Lower lobe of right lung (tissue), 2 donors: ENCODE measurements at regions not wholly inside any gene's neighbourhood (a gene's known extent, or its start where the extent isn't known, plus 50 kb on each side); places are given as distances from the start of the nearest gene placed in this dataset.

Experiments
- ATAC-seq, 2 donors: fragments of 200-7000 bp; cut with Tn5 transposase; one replicate each; pipeline ENCODE4 v1.9.1; 2020 to 2022; ENCODE audit warnings: mild to moderate bottlenecking in 2 of 2, moderate library complexity in 2 of 2
- DNase-seq: peaks from one replicate; pipeline ENCODE4 v3.0.0-alpha.2; 2020
- H3K27ac ChIP-seq: fragments of 200-600 bp; one replicate; pipeline ENCODE4 v1.8.0; 2022
- H3K27me3 ChIP-seq: fragments of 200-600 bp; one replicate; pipeline ENCODE4 v1.8.0; 2022; ENCODE audit warnings: low read depth
- H3K36me3 ChIP-seq: fragments of 200-600 bp; one replicate; pipeline ENCODE4 v1.8.0; 2022; ENCODE audit warnings: mild to moderate bottlenecking
- H3K4me1 ChIP-seq: fragments of 200-600 bp; one replicate; pipeline ENCODE4 v1.8.0; 2022
- H3K4me3 ChIP-seq: fragments of 200-600 bp; one replicate; pipeline ENCODE4 v1.8.0; 2022; ENCODE audit warnings: mild to moderate bottlenecking
- H3K9me3 ChIP-seq: fragments of 200-600 bp; one replicate; pipeline ENCODE4 v1.8.0; 2022
- CTCF ChIP-seq: fragments of 200-600 bp; IDR thresholded peaks from one replicate; pipeline ENCODE4 v1.8.0; 2022; ENCODE audit warnings: antibody characterized with exemption, mild to moderate bottlenecking
- intact Hi-C: fragments of 100-400 bp; cut with DNase I; formaldehyde crosslinking; loops from one replicate; pipeline ENCODE4 v1.11.0; 2022
- donor health status: DM: no; HTN: yes; CAD: no; lungs with severe emphysema.

DNA sequence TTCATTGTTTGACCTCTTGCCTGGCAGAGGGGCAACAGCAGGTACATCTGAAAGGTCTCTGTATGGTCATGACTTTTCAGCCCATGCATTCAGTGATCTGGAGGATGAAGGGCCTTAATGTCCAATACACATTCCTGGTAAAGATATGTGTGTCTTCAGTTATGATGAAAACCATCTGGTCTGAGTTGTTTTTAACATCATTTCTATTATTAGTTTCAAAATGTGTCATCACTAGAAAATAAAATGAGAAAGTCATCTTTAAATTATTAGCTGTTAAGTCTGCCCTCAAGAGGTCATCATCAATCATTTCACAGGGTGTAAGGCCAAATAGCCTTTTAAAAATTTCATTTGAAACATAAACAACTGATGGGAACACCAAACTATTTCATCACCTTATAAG, 92.1 kb upstream of the PLSCR4 start:
- no peaks in the 10 kb centered on the region for H3K9me3 ChIP-seq
- DNase-seq (no peak), ATAC-seq (no peak)
- H3K4me1 ChIP-seq: no peaks in the 10 kb centered on the region
- no peak overlapping the region for H3K4me3 ChIP-seq
- no peak for TF ChIP-seq CTCF
- intact Hi-C loops: no loop called here
- H3K27me3 ChIP-seq: no peaks in the 10 kb centered on the region
- H3K36me3 ChIP-seq: no peaks in the 10 kb centered on the region
- H3K27ac ChIP-seq: no peak overlapping the region

GRCh38 chr3:146339349-146339748, 88.4 kb upstream of the PLSCR4 start:
- Histone ChIP-seq H3K9me3 (no peaks in the 10 kb centered on the region), H3K36me3 (no peaks in the 10 kb centered on the region), H3K4me3 (peak overlapping the region; percentile 5), H3K27ac (no peak overlapping the region), H3K4me1 (no peaks in the 10 kb centered on the region), H3K27me3 (no peaks in the 10 kb centered on the region)
- no peak for ATAC-seq
- DNase-seq: no peak
- TF ChIP-seq CTCF: no peak
- intact Hi-C loops: no loop called here

DNA sequence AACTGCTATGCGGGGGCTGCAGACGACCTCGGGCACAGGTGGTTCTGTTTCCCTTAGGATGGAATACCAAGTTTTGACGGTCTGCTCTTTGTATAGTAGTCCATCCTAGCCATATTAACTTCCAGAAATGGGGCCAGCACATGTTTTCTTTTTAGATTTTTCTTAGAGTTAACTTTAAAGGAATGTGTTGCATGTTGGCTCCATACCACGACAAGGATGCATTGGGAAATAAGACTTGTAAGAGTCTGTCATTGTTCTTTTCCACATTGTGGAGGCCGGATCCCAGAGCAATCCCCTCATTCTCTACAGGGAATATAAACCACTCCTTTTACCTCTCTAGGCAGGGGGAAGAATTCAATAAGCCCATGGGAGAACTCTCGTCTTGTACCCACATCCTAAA, 87.1 kb upstream of the PLSCR4 start:
- H3K36me3 ChIP-seq: no peaks in the 10 kb centered on the region
- ATAC-seq: no peak
- no peak overlapping the region for H3K27ac ChIP-seq
- intact Hi-C loops: no loop called here
- no peaks in the 10 kb centered on the region for H3K9me3 ChIP-seq
- no peak overlapping the region for H3K4me3 ChIP-seq
- no peaks in the 10 kb centered on the region for H3K4me1 ChIP-seq
- TF ChIP-seq CTCF: no peak
- no peaks in the 10 kb centered on the region for H3K27me3 ChIP-seq
- no peak for DNase-seq

DNA sequence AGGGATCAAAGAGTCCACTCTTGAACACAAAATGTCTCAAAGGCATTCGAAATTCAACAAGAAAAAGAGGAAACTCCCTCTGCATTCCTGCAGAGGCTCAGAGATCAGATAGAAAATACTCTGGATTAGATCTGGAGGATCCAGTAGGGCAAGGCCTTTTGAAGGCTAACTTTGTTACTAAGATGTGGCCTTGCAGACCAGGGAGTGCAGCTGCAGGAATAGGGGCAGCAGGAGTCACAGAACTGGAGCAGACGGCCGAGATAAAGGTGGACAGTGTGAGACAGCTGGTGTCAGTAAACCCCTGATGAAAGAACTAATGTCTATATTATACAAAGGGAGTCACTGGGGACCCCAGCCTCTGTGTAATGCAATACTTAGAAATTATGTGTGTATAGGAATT, 84.5 kb upstream of the PLSCR4 start:
- no peak for DNase-seq
- Histone ChIP-seq H3K27me3 (no peaks in the 10 kb centered on the region), H3K4me1 (no peaks in the 10 kb centered on the region), H3K27ac (no peak overlapping the region), H3K9me3 (no peaks in the 10 kb centered on the region), H3K36me3 (no peaks in the 10 kb centered on the region), H3K4me3 (no peak overlapping the region)
- no peak for ATAC-seq
- intact Hi-C loops: no loop called here
- TF ChIP-seq CTCF: no peak

GRCh38 chr3:146334151-146334550, 83.2 kb upstream of the PLSCR4 start:
- no peak for TF ChIP-seq CTCF
- Histone ChIP-seq H3K27me3 (no peaks in the 10 kb centered on the region), H3K4me1 (no peaks in the 10 kb centered on the region), H3K36me3 (no peaks in the 10 kb centered on the region), H3K4me3 (no peak overlapping the region), H3K27ac (no peak overlapping the region), H3K9me3 (no peaks in the 10 kb centered on the region)
- DNase-seq (no peak), ATAC-seq (no peak)
- intact Hi-C loops: no loop called here

DNA sequence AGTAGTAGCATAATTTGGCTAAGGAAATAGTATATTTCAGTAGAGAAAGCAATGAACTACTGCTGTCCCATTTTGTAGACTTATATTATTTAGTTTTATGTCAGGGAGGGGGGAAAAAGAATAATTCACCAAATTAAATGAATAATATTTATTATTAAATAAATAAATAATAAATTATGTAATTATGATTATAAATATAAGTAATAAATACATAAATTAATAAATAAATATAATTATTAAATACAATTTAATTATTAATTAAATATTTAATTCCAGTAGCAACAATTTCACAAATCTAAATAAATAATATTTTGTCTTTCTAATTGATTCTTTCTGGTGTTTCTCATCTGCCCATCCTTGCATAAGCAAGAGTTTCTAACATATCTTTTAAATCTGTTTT, 81.1 kb upstream of the PLSCR4 start:
- H3K9me3 ChIP-seq: no peaks in the 10 kb centered on the region
- no peaks in the 10 kb centered on the region for H3K4me1 ChIP-seq
- no peak overlapping the region for H3K4me3 ChIP-seq
- no peaks in the 10 kb centered on the region for H3K27me3 ChIP-seq
- DNase-seq (no peak), ATAC-seq (no peak)
- intact Hi-C loops: no loop called here
- no peak overlapping the region for H3K27ac ChIP-seq
- TF ChIP-seq CTCF: no peak
- H3K36me3 ChIP-seq: no peaks in the 10 kb centered on the region
